HepG2 (cell line): ENCODE measurements at regions not wholly inside any gene's neighbourhood (a gene's known extent, or its start where the extent isn't known, plus 50 kb on each side); places are given as distances from the start of the nearest gene placed in this dataset.

ENCODE experiments used
- ATAC-seq: fragments of 200-7000 bp; cut with Tn5 transposase; 3 replicates; pipeline ENCODE4 v1.9.1; 2020; ENCODE audit warnings: mild to moderate bottlenecking, moderate library complexity
- BruUV-seq: library from RNA; stranded (reverse); fragments of 400-500 nt; replicated peaks from 2 replicates; lab custom pipeline; 2021; lab: Mats Ljungman, UMichigan
- CTCF ChIA-PET: fragments of 300-600 bp; formaldehyde crosslinking; extraction: SDS; loops from one replicate; lab custom pipeline; 2021; ENCODE audit warnings: low total read pairs, inconsistent platforms, low intra/inter-chr PET ratio; lab: Yijun Ruan, JAX
- POLR2A ChIA-PET: fragments of 350-600 bp; sonication (Branson Sonifier 250); formaldehyde crosslinking; loops from one replicate; lab custom pipeline; 2020; ENCODE audit warnings: antibody characterized with exemption, inconsistent platforms; lab: Yijun Ruan, JAX
- DNase-seq: peaks from one replicate; pipeline ENCODE4 v3.0.0-alpha.2; 2015; ENCODE audit warnings: low spot score
- FAIRE-seq: peaks from 3 replicates; lab custom pipeline; 2011; peaks lifted over from hg19 to GRCh38; lab: Jason Lieb, UNC
- H2AFZ ChIP-seq: one replicate; pipeline ENCODE4 v1.6.1; 2011; ENCODE audit warnings: low read length, inconsistent platforms
- H3K27ac ChIP-seq: fragments of 300-600 bp; 3 replicates; pipeline ENCODE4 v1.8.0; 2011; ENCODE audit warnings: mixed run types, mild to moderate bottlenecking, mixed read lengths, low read length, inconsistent platforms; ENCODE audit not compliant: insufficient read depth; ENCODE audit errors: extremely low read length
- H3K27me3 ChIP-seq, 2 experiments: fragments of 200-600 bp in 1 of 2; 2 replicates in 1 of 2; 3 replicates in 1 of 2; pipeline versions ENCODE4 v1.6.0 to v1.8.0; 2011; ENCODE audit warnings: low read length in 2 of 2, mild to moderate bottlenecking in 2 of 2, moderate library complexity in 2 of 2, inconsistent platforms in 1 of 2; ENCODE audit not compliant: insufficient read depth in 2 of 2, control insufficient read depth in 1 of 2
- H3K36me3 ChIP-seq, 2 experiments: fragments of 200-600 bp in 1 of 2; replicated peaks in 1 of 2; 2 replicates in 1 of 2; 3 replicates in 1 of 2; pipeline versions ENCODE4 v1.5.1 to v1.8.0; 2011; ENCODE audit warnings: low read length in 2 of 2, inconsistent platforms in 1 of 2; ENCODE audit not compliant: insufficient read depth in 2 of 2, control insufficient read depth in 1 of 2
- H3K4me1 ChIP-seq: 2 replicates; pipeline ENCODE4 v1.5.1; 2012; ENCODE audit warnings: low read length, inconsistent platforms; ENCODE audit not compliant: insufficient read depth
- H3K4me2 ChIP-seq: 2 replicates; pipeline ENCODE4 v1.6.0; 2011; ENCODE audit warnings: low read depth, low read length, inconsistent platforms
- H3K4me3 ChIP-seq, 3 experiments: fragments of 200-600 bp in 1 of 3; sonication (generic), shearing (Covaris generic) in 1 of 3; replicated peaks in 1 of 3; 2 replicates each; pipeline ENCODE4 v1.5.1; 2011 to 2016; ENCODE audit warnings: low read length in 3 of 3, inconsistent platforms in 2 of 3, low read depth in 2 of 3, mild to moderate bottlenecking in 2 of 3, control low read depth in 1 of 3, mixed read lengths in 1 of 3; ENCODE audit not compliant: insufficient read depth in 1 of 3
- H3K79me2 ChIP-seq: one replicate; pipeline ENCODE4 v1.6.1; 2011; ENCODE audit warnings: low read length, inconsistent platforms; ENCODE audit not compliant: insufficient read depth
- H3K9ac ChIP-seq: 2 replicates; pipeline ENCODE4 v1.6.0; 2011; ENCODE audit warnings: mild to moderate bottlenecking, low read depth, low read length, inconsistent platforms; ENCODE audit not compliant: insufficient read depth
- H3K9me3 ChIP-seq: 2 replicates; pipeline ENCODE4 v1.5.1; 2012; ENCODE audit warnings: mild to moderate bottlenecking, low read length
- H4K20me1 ChIP-seq: 2 replicates; pipeline ENCODE4 v1.6.0; 2011; ENCODE audit warnings: inconsistent platforms, mild to moderate bottlenecking, low read length, moderate library complexity; ENCODE audit not compliant: insufficient read depth
- FOXM1 ChIP-seq: sonication (generic); formaldehyde crosslinking; IDR thresholded peaks from 2 replicates; pipeline ENCODE4 v1.5.0; 2020; ENCODE audit warnings: missing genetic modification reagents
- KLF11 ChIP-seq: IDR thresholded peaks from 2 replicates; pipeline ENCODE4 v1.6.1; 2016; ENCODE audit warnings: missing compliant biosample characterization
- MEIS1 ChIP-seq: sonication (generic); formaldehyde crosslinking; IDR thresholded peaks from 2 replicates; pipeline ENCODE4 v1.9.0; 2021; ENCODE audit warnings: mild to moderate bottlenecking, missing genetic modification reagents, moderate library complexity, borderline replicate concordance
- PHF8 ChIP-seq: sonication (generic); formaldehyde crosslinking; IDR thresholded peaks from 2 replicates; pipeline ENCODE4 v1.5.0; 2020; ENCODE audit warnings: missing genetic modification reagents
- RNF2 ChIP-seq: fragments of 450-650 bp; conservative IDR thresholded peaks from 2 replicates; pipeline ENCODE4 v1.6.1; 2016; ENCODE audit warnings: low read depth
- SETDB1 ChIP-seq: sonication (generic); formaldehyde crosslinking; IDR thresholded peaks from 2 replicates; pipeline ENCODE4 v1.5.1; 2020; ENCODE audit warnings: missing genetic modification reagents, mild to moderate bottlenecking, borderline replicate concordance
- THYN1 ChIP-seq: sonication (generic); formaldehyde crosslinking; IDR thresholded peaks from 2 replicates; pipeline ENCODE4 v1.8.1; 2023; ENCODE audit warnings: low read depth, mild to moderate bottlenecking, moderate library complexity, missing genetic modification reagents, borderline replicate concordance
- U2AF1 ChIP-seq: fragments of 200-400 bp; formaldehyde crosslinking; optimal IDR thresholded peaks from 2 replicates; pipeline ENCODE3; 2017; ENCODE audit warnings: mild to moderate bottlenecking, low read depth, low read length
- ZFAT ChIP-seq: sonication (generic); formaldehyde crosslinking; conservative IDR thresholded peaks from 2 replicates; pipeline ENCODE4 v1.8.1; 2023; ENCODE audit warnings: missing genetic modification reagents, inconsistent platforms
- ZNF207 ChIP-seq: fragments of 450-650 bp; IDR thresholded peaks from 2 replicates; pipeline ENCODE4 v1.6.1; 2016; ENCODE audit warnings: antibody characterized with exemption, borderline replicate concordance
- ZNF274 ChIP-seq: sonication (generic); formaldehyde crosslinking; IDR thresholded peaks from 2 replicates; pipeline ENCODE4 v1.5.1; 2020; ENCODE audit warnings: mild to moderate bottlenecking, missing genetic modification reagents
- ZNF564 ChIP-seq: sonication (generic); formaldehyde crosslinking; IDR thresholded peaks from 2 replicates; pipeline ENCODE4 v1.8.1; 2023; ENCODE audit warnings: mild to moderate bottlenecking, missing genetic modification reagents
- WGBS: methylation state at CpG from one replicate; pipeline ENCODE4 v1.1.6; 2017; ENCODE audit warnings: low lambda C conversion rate; 5-methylcytosine and 5-hydroxymethylcytosine counted together
- in situ Hi-C: cut with HindIII; loops from 2 replicates; pipeline ENCODE4 v1.10.0; 2017; ENCODE audit warnings: low pct_unique_long_range_greater_than_20kb; ENCODE audit not compliant: extremely low pct_ligation_motif_present
- intact Hi-C: fragments of 100-400 bp; cut with micrococcal nuclease; formaldehyde crosslinking; loops from one replicate; pipeline ENCODE4 v1.10.0; 2022; ENCODE audit not compliant: unreplicated experiment
- TF ChIP-seq, protein P1 (sequence below): sonication (generic); formaldehyde crosslinking; IDR thresholded peaks from 2 replicates; pipeline ENCODE4 v1.5.1; 2020; ENCODE audit warnings: mild to moderate bottlenecking, missing genetic modification reagents, moderate library complexity
- TF ChIP-seq, protein P2 (sequence below): IDR thresholded peaks from 2 replicates; pipeline ENCODE4 v1.6.1; 2016; ENCODE audit warnings: missing compliant biosample characterization, missing genetic modification reagents, borderline replicate concordance

DNA sequence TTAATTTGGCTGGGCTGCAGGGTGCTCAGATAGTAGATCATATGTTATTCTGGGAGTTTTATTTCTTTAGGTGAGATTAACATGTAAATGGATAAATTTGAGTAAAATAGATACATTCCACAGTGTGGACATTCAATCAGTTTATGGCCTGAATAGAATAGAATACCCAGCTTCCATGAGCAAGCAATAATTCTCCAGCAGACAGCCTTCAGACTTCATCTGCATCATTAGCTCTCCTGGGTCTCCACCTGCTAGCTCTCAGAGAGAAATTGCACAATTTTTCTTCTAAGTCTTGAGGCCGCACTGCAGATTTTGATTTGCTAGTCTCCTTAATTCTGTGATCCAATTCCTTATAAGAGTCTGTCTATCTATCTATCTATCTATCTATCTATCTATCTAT is 420.3 kb upstream of the BOD1L1 start:
- no peaks in the 10 kb centered on the region for H3K36me3 ChIP-seq
- POLR2A ChIA-PET, result no interaction called here
- H3K4me1 ChIP-seq, result no peaks in the 10 kb centered on the region
- H3K27ac ChIP-seq, result no peak overlapping the region
- no peaks in the 10 kb centered on the region for H4K20me1 ChIP-seq
- WGBS, result 33% methylated on average over 1 of the region's 1 CpG
- intact Hi-C loops (no loop called here), in situ Hi-C loops (no loop called here)
- no peaks in the 10 kb centered on the region for H3K27me3 ChIP-seq
- no peaks in the 10 kb centered on the region for H3K79me2 ChIP-seq
- no peak overlapping the region for H2AFZ ChIP-seq
- CTCF ChIA-PET, result no interaction called here
- H3K4me2 ChIP-seq, result no peak overlapping the region
- FAIRE-seq (no peak), DNase-seq (no peak), ATAC-seq (no peak)
- no peak overlapping the region for H3K9ac ChIP-seq
- H3K9me3 ChIP-seq, result peaks cover 94% of the 10 kb centered on the region
- TF ChIP-seq RNF2, result no peak
- TF ChIP-seq ZNF564, result no peak
- no peak for TF ChIP-seq ZNF274 (CRISPR knock-in tag)
- TF ChIP-seq, protein P1, sequence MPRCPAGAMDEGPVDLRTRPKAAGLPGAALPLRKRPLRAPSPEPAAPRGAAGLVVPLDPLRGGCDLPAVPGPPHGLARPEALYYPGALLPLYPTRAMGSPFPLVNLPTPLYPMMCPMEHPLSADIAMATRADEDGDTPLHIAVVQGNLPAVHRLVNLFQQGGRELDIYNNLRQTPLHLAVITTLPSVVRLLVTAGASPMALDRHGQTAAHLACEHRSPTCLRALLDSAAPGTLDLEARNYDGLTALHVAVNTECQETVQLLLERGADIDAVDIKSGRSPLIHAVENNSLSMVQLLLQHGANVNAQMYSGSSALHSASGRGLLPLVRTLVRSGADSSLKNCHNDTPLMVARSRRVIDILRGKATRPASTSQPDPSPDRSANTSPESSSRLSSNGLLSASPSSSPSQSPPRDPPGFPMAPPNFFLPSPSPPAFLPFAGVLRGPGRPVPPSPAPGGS, result no peak
- no peak for TF ChIP-seq PHF8 (CRISPR knock-in tag)
- no peak for TF ChIP-seq FOXM1 (CRISPR knock-in tag)
- no peak for TF ChIP-seq MEIS1 (CRISPR knock-in tag)
- TF ChIP-seq ZFAT, result no peak
- TF ChIP-seq ZNF207, result no peak
- no peak for TF ChIP-seq SETDB1 (CRISPR knock-in tag)
- no peak for TF ChIP-seq THYN1 (CRISPR knock-in tag)
- TF ChIP-seq, protein P2, sequence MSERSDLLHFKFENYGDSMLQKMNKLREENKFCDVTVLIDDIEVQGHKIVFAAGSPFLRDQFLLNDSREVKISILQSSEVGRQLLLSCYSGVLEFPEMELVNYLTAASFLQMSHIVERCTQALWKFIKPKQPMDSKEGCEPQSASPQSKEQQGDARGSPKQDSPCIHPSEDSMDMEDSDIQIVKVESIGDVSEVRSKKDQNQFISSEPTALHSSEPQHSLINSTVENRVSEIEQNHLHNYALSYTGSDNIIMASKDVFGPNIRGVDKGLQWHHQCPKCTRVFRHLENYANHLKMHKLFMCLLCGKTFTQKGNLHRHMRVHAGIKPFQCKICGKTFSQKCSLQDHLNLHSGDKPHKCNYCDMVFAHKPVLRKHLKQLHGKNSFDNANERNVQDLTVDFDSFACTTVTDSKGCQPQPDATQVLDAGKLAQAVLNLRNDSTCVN (CRISPR knock-in tag), result no peak
- no peak for TF ChIP-seq KLF11 (CRISPR knock-in tag)
- no peak for TF ChIP-seq U2AF1
- no peak overlapping the region for H3K4me3 ChIP-seq
- no TSS peak for BruUV-seq
